Prostate gland (tissue), 2 donors: ENCODE measurements at regions not wholly inside any gene's neighbourhood (a gene's known extent, or its start where the extent isn't known, plus 50 kb on each side); places are given as distances from the start of the nearest gene placed in this dataset.

Experiments used
- DNase-seq: peaks from one replicate; pipeline ENCODE4 v3.0.0-alpha.2; 2019; ENCODE audit warnings: low spot score
- H3K27ac ChIP-seq, 2 donors: fragments of 200-600 bp; sonication (generic); 2 replicates each; pipeline ENCODE4 v1.5.1; 2017 to 2019
- H3K27me3 ChIP-seq: fragments of 200-600 bp; sonication (generic); replicated peaks from 2 replicates; pipeline ENCODE4 v1.5.1; 2019; ENCODE audit not compliant: insufficient read depth
- H3K36me3 ChIP-seq, 2 donors: fragments of 200-600 bp; sonication (generic); 1 replicate in 1 of 2; 2 replicates in 1 of 2; pipeline versions ENCODE4 v1.5.1 to v1.8.1; 2017 to 2019
- H3K4me1 ChIP-seq: fragments of 200-600 bp; sonication (generic); replicated peaks from 2 replicates; pipeline ENCODE4 v1.5.1; 2019
- H3K4me3 ChIP-seq, 2 donors: fragments of 200-600 bp; sonication (generic); 2 replicates each; pipeline ENCODE4 v1.5.1; 2017 to 2019
- H3K9me3 ChIP-seq: fragments of 200-600 bp; sonication (generic); 2 replicates; pipeline ENCODE4 v1.5.1; 2017
- CTCF ChIP-seq, 4 experiments: fragments of 200-600 bp in 2 of 4; fragments of 450-650 bp in 2 of 4; sonication (generic) in 2 of 4; IDR thresholded peaks; 1 replicate in 3 of 4; 2 replicates in 1 of 4; pipeline ENCODE4 v1.5.1; 2016 to 2019; ENCODE audit warnings: antibody characterized with exemption in 4 of 4, mild to moderate bottlenecking in 2 of 4, moderate library complexity in 2 of 4
- POLR2A ChIP-seq: fragments of 450-650 bp; IDR thresholded peaks from one replicate; pipeline ENCODE4 v1.6.1; 2016; ENCODE audit warnings: antibody characterized with exemption, mild to moderate bottlenecking
- POLR2AphosphoS5 ChIP-seq: sonication (generic); formaldehyde crosslinking; IDR thresholded peaks from one replicate; pipeline ENCODE4 v1.6.1; 2017; ENCODE audit warnings: antibody characterized with exemption
- WGBS: methylation state at CpG from one replicate; pipeline ENCODE4 v1.1.5; 2018; 5-methylcytosine and 5-hydroxymethylcytosine counted together
- intact Hi-C: fragments of 100-400 bp; cut with DNase I; formaldehyde crosslinking; loops from one replicate; pipeline ENCODE4 v1.14.2; 2022

GRCh38 chr21:33155005-33155404 lies 74.7 kb upstream of the IFNAR2 start:
- H3K27ac ChIP-seq: no peak overlapping the region
- no peaks in the 10 kb centered on the region for H3K36me3 ChIP-seq
- no peak overlapping the region for H3K4me3 ChIP-seq
- no peaks in the 10 kb centered on the region for H3K4me1 ChIP-seq
- H3K9me3 ChIP-seq: no peaks in the 10 kb centered on the region
- intact Hi-C loops: no loop called here
- TF ChIP-seq POLR2AphosphoS5: no peak
- no peak for TF ChIP-seq CTCF (IDR thresholded peaks at IDR 0.05)
- no peak for TF ChIP-seq POLR2A
- no peaks in the 10 kb centered on the region for H3K27me3 ChIP-seq
- WGBS: 76% methylated on average over 1 of the region's 1 CpG
- DNase-seq: no peak

- H3K27me3 ChIP-seq: no peaks in the 10 kb centered on the region
- intact Hi-C loops: no loop called here
- no peak for TF ChIP-seq POLR2A
- no peak for TF ChIP-seq CTCF (IDR thresholded peaks at IDR 0.05)
- TF ChIP-seq POLR2AphosphoS5: no peak
- H3K4me3 ChIP-seq: no peak overlapping the region
- no peak for DNase-seq
- no peak overlapping the region for H3K27ac ChIP-seq
- H3K36me3 ChIP-seq: no peaks in the 10 kb centered on the region
- H3K4me1 ChIP-seq: no peaks in the 10 kb centered on the region
- no peaks in the 10 kb centered on the region for H3K9me3 ChIP-seq
- WGBS: 33% methylated on average over 6 of the region's 6 CpGs
These were observed 74.3 kb upstream of the IFNAR2 start for GRCh38 chr21:33155422-33155821.

- 4% methylated on average over 3 of the region's 3 CpGs for WGBS
- no peaks in the 10 kb centered on the region for H3K9me3 ChIP-seq
- TF ChIP-seq POLR2A (no peak), POLR2AphosphoS5 (no peak), CTCF (IDR thresholded peaks at IDR 0.05) (no peak)
These were observed 72.4 kb upstream of the IFNAR2 start for GRCh38 chr21:33157303-33157702.

GRCh38 chr21:33158654-33159053 lies 71.1 kb upstream of the IFNAR2 start:
- intact Hi-C loops: no loop called here
- H3K27ac ChIP-seq: no peak overlapping the region
- no peaks in the 10 kb centered on the region for H3K36me3 ChIP-seq
- no peak overlapping the region for H3K4me3 ChIP-seq
- no peak for TF ChIP-seq POLR2A
- TF ChIP-seq POLR2AphosphoS5: no peak
- no peak for TF ChIP-seq CTCF (IDR thresholded peaks at IDR 0.05)
- H3K9me3 ChIP-seq: no peaks in the 10 kb centered on the region
- no peaks in the 10 kb centered on the region for H3K4me1 ChIP-seq
- no peaks in the 10 kb centered on the region for H3K27me3 ChIP-seq
- DNase-seq: no peak
- WGBS: 76% methylated on average over 1 of the region's 1 CpG

More at GRCh38 chr21:33157303-33157702, 72.4 kb upstream of the IFNAR2 start:
- intact Hi-C loops: no loop called here
- Histone ChIP-seq H3K4me3 (no peak overlapping the region), H3K27ac (no peak overlapping the region), H3K4me1 (no peaks in the 10 kb centered on the region), H3K36me3 (no peaks in the 10 kb centered on the region), H3K27me3 (no peaks in the 10 kb centered on the region)
- DNase-seq: no peak

- TF ChIP-seq POLR2AphosphoS5 (no peak), CTCF (IDR thresholded peaks at IDR 0.05) (no peak), POLR2A (no peak)
- Histone ChIP-seq H3K27me3 (no peaks in the 10 kb centered on the region), H3K9me3 (no peaks in the 10 kb centered on the region), H3K27ac (no peak overlapping the region), H3K4me3 (no peak overlapping the region), H3K4me1 (no peaks in the 10 kb centered on the region), H3K36me3 (no peaks in the 10 kb centered on the region)
- 14% methylated on average over 15 of the region's 15 CpGs for WGBS
- DNase-seq: no peak
- intact Hi-C loops: no loop called here
These were observed 67.2 kb upstream of the IFNAR2 start for GRCh38 chr21:33162436-33162951.
